Osteoblast (primary cell): ENCODE measurements at regions not wholly inside any gene's neighbourhood (a gene's known extent, or its start where the extent isn't known, plus 50 kb on each side); places are given as distances from the start of the nearest gene placed in this dataset.

Experiments
- DNase-seq: peaks from one replicate; pipeline ENCODE4 v3.0.0; 2011; ENCODE audit warnings: low spot score, mixed read lengths; ENCODE audit not compliant: insufficient read length; ENCODE audit errors: missing footprints
- H2AFZ ChIP-seq: 2 replicates; pipeline ENCODE4 v1.6.0; 2011; ENCODE audit warnings: mild to moderate bottlenecking, low read length
- H3K27ac ChIP-seq: 2 replicates; pipeline ENCODE4 v1.5.1; 2011; ENCODE audit warnings: mild to moderate bottlenecking, low read depth, low read length, moderate library complexity
- H3K27me3 ChIP-seq: 2 replicates; pipeline ENCODE4 v1.6.0; 2012; ENCODE audit warnings: mild to moderate bottlenecking, control low read depth, inconsistent platforms, low read length, moderate library complexity; ENCODE audit not compliant: insufficient read depth
- H3K36me3 ChIP-seq: 2 replicates; pipeline ENCODE4 v1.5.1; 2011; ENCODE audit warnings: mild to moderate bottlenecking, low read length, control low read depth, moderate library complexity; ENCODE audit not compliant: insufficient read depth
- H3K4me1 ChIP-seq: 2 replicates; pipeline ENCODE4 v1.5.1; 2011; ENCODE audit warnings: mild to moderate bottlenecking, low read length, control low read depth, moderate library complexity; ENCODE audit not compliant: insufficient read depth
- H3K4me2 ChIP-seq: 2 replicates; pipeline ENCODE4 v1.6.0; 2011; ENCODE audit warnings: mild to moderate bottlenecking, low read length; ENCODE audit not compliant: insufficient read depth
- H3K4me3 ChIP-seq: fragments of 200-600 bp; sonication (generic); 3 replicates; pipeline ENCODE4 v1.5.1; 2012; ENCODE audit warnings: mild to moderate bottlenecking, low read length, inconsistent platforms; ENCODE audit not compliant: insufficient read depth
- H3K79me2 ChIP-seq: 2 replicates; pipeline ENCODE4 v1.6.0; 2012; ENCODE audit warnings: mild to moderate bottlenecking, low read length, control low read depth, inconsistent platforms; ENCODE audit not compliant: insufficient read depth
- H3K9me3 ChIP-seq: 2 replicates; pipeline ENCODE4 v1.5.1; 2011; ENCODE audit warnings: low read depth, low read length, control low read depth
- H4K20me1 ChIP-seq: 2 replicates; pipeline ENCODE4 v1.6.0; 2012; ENCODE audit warnings: mild to moderate bottlenecking, low read length, control low read depth; ENCODE audit not compliant: insufficient read depth
- TF ChIP-seq, protein P1 (sequence below): IDR thresholded peaks from 2 replicates; pipeline ENCODE4 v1.5.1; 2011; ENCODE audit warnings: mild to moderate bottlenecking, low read depth, low read length, moderate library complexity; ENCODE audit errors: extremely low read depth

GRCh38 chr1:192756847-192757246 is 52.0 kb upstream of the RGS2 start:
- TF ChIP-seq, protein P1, sequence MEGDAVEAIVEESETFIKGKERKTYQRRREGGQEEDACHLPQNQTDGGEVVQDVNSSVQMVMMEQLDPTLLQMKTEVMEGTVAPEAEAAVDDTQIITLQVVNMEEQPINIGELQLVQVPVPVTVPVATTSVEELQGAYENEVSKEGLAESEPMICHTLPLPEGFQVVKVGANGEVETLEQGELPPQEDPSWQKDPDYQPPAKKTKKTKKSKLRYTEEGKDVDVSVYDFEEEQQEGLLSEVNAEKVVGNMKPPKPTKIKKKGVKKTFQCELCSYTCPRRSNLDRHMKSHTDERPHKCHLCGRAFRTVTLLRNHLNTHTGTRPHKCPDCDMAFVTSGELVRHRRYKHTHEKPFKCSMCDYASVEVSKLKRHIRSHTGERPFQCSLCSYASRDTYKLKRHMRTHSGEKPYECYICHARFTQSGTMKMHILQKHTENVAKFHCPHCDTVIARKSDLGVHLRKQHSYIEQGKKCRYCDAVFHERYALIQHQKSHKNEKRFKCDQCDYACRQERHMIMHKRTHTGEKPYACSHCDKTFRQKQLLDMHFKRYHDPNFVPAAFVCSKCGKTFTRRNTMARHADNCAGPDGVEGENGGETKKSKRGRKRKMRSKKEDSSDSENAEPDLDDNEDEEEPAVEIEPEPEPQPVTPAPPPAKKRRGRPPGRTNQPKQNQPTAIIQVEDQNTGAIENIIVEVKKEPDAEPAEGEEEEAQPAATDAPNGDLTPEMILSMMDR = no peak

GRCh38 chr1:192758492-192758891 is 50.3 kb upstream of the RGS2 start:
- Histone ChIP-seq H3K4me2 (no peak overlapping the region), H3K27me3 (no peaks in the 10 kb centered on the region), H2AFZ (no peak overlapping the region), H3K4me1 (no peaks in the 10 kb centered on the region), H3K79me2 (no peaks in the 10 kb centered on the region), H4K20me1 (no peaks in the 10 kb centered on the region), H3K4me3 (no peak overlapping the region), H3K27ac (no peak overlapping the region), H3K9me3 (no peaks in the 10 kb centered on the region), H3K36me3 (no peaks in the 10 kb centered on the region)
- TF ChIP-seq, protein P1 = no peak
- DNase-seq = no peak

More at GRCh38 chr1:192756847-192757246, 52.0 kb upstream of the RGS2 start:
- Histone ChIP-seq H3K4me2 (no peak overlapping the region), H3K4me1 (no peaks in the 10 kb centered on the region), H3K27ac (no peak overlapping the region), H4K20me1 (no peaks in the 10 kb centered on the region), H3K36me3 (no peaks in the 10 kb centered on the region), H3K27me3 (no peaks in the 10 kb centered on the region), H3K9me3 (no peaks in the 10 kb centered on the region), H3K79me2 (no peaks in the 10 kb centered on the region), H3K4me3 (no peak overlapping the region), H2AFZ (no peak overlapping the region)
- DNase-seq = no peak
